ENCODE measurements at regions not wholly inside any gene's neighbourhood (a gene's known extent, or its start where the extent isn't known, plus 50 kb on each side); places are given as distances from the start of the nearest gene placed in this dataset.

DNA sequence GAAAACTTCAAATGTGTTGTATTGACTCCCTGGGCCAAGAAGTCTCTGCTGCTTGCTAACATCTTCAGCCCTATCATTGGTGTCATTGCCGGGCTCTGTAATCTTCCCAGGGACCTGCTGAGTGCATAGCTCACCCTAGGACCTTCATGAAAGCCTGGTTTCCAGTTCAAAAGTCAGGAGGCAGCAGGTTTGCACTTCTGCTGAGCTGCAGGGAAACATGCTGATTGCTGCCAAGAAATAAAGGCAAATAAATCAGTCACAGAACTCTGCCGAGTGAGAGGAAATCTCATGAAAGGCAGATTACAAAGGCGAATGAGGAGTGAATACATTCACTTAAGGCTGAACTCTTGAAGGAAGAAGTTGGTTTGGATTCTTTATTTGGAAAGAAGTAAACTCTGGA is 1947.6 kb upstream of the CELF4 start:
- TF ChIP-seq POLR2A (IDR thresholded peaks at IDR 0.05; ENCODE audit: extremely low read depth, insufficient read length) (no peak), MYC (IDR thresholded peaks at IDR 0.05; ENCODE audit: low read depth, low read length) (no peak)
- TF ChIP-seq, protein P1, sequence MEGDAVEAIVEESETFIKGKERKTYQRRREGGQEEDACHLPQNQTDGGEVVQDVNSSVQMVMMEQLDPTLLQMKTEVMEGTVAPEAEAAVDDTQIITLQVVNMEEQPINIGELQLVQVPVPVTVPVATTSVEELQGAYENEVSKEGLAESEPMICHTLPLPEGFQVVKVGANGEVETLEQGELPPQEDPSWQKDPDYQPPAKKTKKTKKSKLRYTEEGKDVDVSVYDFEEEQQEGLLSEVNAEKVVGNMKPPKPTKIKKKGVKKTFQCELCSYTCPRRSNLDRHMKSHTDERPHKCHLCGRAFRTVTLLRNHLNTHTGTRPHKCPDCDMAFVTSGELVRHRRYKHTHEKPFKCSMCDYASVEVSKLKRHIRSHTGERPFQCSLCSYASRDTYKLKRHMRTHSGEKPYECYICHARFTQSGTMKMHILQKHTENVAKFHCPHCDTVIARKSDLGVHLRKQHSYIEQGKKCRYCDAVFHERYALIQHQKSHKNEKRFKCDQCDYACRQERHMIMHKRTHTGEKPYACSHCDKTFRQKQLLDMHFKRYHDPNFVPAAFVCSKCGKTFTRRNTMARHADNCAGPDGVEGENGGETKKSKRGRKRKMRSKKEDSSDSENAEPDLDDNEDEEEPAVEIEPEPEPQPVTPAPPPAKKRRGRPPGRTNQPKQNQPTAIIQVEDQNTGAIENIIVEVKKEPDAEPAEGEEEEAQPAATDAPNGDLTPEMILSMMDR (IDR thresholded peaks at IDR 0.05; ENCODE audit: low read depth, low read length): no peak
- TF ChIP-seq, protein P2, sequence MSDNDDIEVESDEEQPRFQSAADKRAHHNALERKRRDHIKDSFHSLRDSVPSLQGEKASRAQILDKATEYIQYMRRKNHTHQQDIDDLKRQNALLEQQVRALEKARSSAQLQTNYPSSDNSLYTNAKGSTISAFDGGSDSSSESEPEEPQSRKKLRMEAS (IDR thresholded peaks at IDR 0.05; ENCODE audit: low read depth, low read length): no peak
